HCT116 (cell line): ENCODE measurements at regions not wholly inside any gene's neighbourhood (a gene's known extent, or its start where the extent isn't known, plus 50 kb on each side); places are given as distances from the start of the nearest gene placed in this dataset.

ENCODE experiments used
- ATAC-seq: fragments of 200-7000 bp; cut with Tn5 transposase; 2 replicates; pipeline ENCODE4 v1.9.1; 2020; ENCODE audit warnings: mild to moderate bottlenecking, moderate library complexity
- BruUV-seq: library from RNA; stranded (reverse); fragments of 400-500 nt; replicated peaks from 2 replicates; lab custom pipeline; 2021; lab: Mats Ljungman, UMichigan
- CTCF ChIA-PET: fragments of 300-600 bp; sonication (Branson Sonifier 250); formaldehyde crosslinking; loops from one replicate; lab custom pipeline; 2021; ENCODE audit warnings: antibody characterized with exemption; lab: Charles Lee
- POLR2A ChIA-PET: fragments of 300-600, 350-600 bp; sonication (Branson Sonifier 250); formaldehyde crosslinking; loops from one replicate; lab custom pipeline; 2021; ENCODE audit warnings: antibody characterized with exemption; lab: Charles Lee
- RAD21 ChIA-PET, 2 experiments: fragments of 300-600 bp; sonication (Branson Sonifier 250); formaldehyde crosslinking; loops; one replicate each; lab custom pipeline; 2023; ENCODE audit warnings: low total read pairs in 2 of 2; ENCODE audit not compliant: uncharacterized antibody in 2 of 2, unreplicated experiment in 2 of 2, low non-redundant PET in 1 of 2; lab: Charles Lee
- DNase-seq: peaks from one replicate; pipeline ENCODE4 v3.0.0-alpha.2; 2010; ENCODE audit warnings: low read depth, low spot score
- H2AFZ ChIP-seq: fragments of 200-600 bp; shearing (Covaris generic), sonication (generic); 2 replicates; pipeline ENCODE4 v1.6.1; 2017; ENCODE audit warnings: low read depth, mixed run types, mixed read lengths, antibody characterized with exemption, low read length; ENCODE audit not compliant: poor library complexity, severe bottlenecking
- H3K27ac ChIP-seq: 2 replicates; pipeline ENCODE4 v1.5.1; 2012; ENCODE audit warnings: low read depth, low read length
- H3K27me3 ChIP-seq: fragments of 200-600 bp; sonication (generic); 2 replicates; pipeline ENCODE4 v1.6.1; 2016; ENCODE audit warnings: mixed run types, low read length, mixed read lengths; ENCODE audit not compliant: insufficient read depth
- H3K36me3 ChIP-seq, 2 experiments: fragments of 200-500 bp in 1 of 2; fragments of 200-600 bp in 1 of 2; sonication (Bioruptor generic) in 1 of 2; sonication (generic) in 1 of 2; 2 replicates each; pipeline versions ENCODE4 v1.5.1 to v1.6.1; 2014 to 2016; ENCODE audit warnings: low read length in 2 of 2, inconsistent platforms in 1 of 2, mixed read lengths in 1 of 2, mixed run types in 1 of 2; ENCODE audit not compliant: insufficient read depth in 2 of 2, control insufficient read depth in 1 of 2
- H3K4me1 ChIP-seq, 2 experiments: fragments of 200-600 bp in 1 of 2; sonication (generic) in 1 of 2; 2 replicates each; pipeline versions ENCODE4 v1.5.1 to v1.6.1; 2012 to 2017; ENCODE audit warnings: low read length in 2 of 2, inconsistent platforms in 1 of 2, mild to moderate bottlenecking in 1 of 2, mixed read lengths in 1 of 2, mixed run types in 1 of 2, moderate library complexity in 1 of 2; ENCODE audit not compliant: insufficient read depth in 2 of 2, control insufficient read depth in 1 of 2
- H3K4me2 ChIP-seq: fragments of 200-600 bp; sonication (generic); 2 replicates; pipeline ENCODE4 v1.6.1; 2017; ENCODE audit warnings: mixed run types, low read length, mixed read lengths
- H3K4me3 ChIP-seq, 2 experiments: fragments of 200-600 bp in 1 of 2; sonication (generic) in 1 of 2; replicated peaks in 1 of 2; 2 replicates each; pipeline ENCODE4 v1.5.1; 2011 to 2016; ENCODE audit warnings: low read length in 2 of 2, control low read depth in 1 of 2, low read depth in 1 of 2, mild to moderate bottlenecking in 1 of 2, mixed read lengths in 1 of 2, mixed run types in 1 of 2
- H3K79me2 ChIP-seq: fragments of 200-600 bp; sonication (generic); 2 replicates; pipeline ENCODE4 v1.6.1; 2017; ENCODE audit warnings: mild to moderate bottlenecking, mixed run types, low read length, moderate library complexity, mixed read lengths; ENCODE audit not compliant: insufficient read depth
- H3K9ac ChIP-seq: fragments of 200-600 bp; sonication (generic); 2 replicates; pipeline ENCODE4 v1.6.1; 2016; ENCODE audit warnings: low read length, mixed read lengths
- H3K9me2 ChIP-seq: fragments of 200-600 bp; sonication (generic), shearing (Covaris generic); 2 replicates; pipeline ENCODE4 v1.6.1; 2017; ENCODE audit warnings: mixed run types, mild to moderate bottlenecking, moderate library complexity; ENCODE audit not compliant: insufficient read depth
- H3K9me3 ChIP-seq, 2 experiments: fragments of 200-500 bp in 1 of 2; fragments of 200-600 bp in 1 of 2; sonication (Bioruptor generic) in 1 of 2; sonication (generic) in 1 of 2; 2 replicates each; pipeline ENCODE4 v1.6.1; 2014 to 2017; ENCODE audit warnings: low read length in 2 of 2, mixed read lengths in 2 of 2, inconsistent platforms in 1 of 2, low read depth in 1 of 2, mild to moderate bottlenecking in 1 of 2, mixed run types in 1 of 2, moderate library complexity in 1 of 2; ENCODE audit not compliant: control insufficient read depth in 1 of 2, insufficient read depth in 1 of 2
- H4K20me1 ChIP-seq: fragments of 200-600 bp; sonication (generic), shearing (Covaris generic); 2 replicates; pipeline ENCODE4 v1.6.1; 2017; ENCODE audit warnings: mixed run types, mild to moderate bottlenecking, moderate library complexity; ENCODE audit not compliant: insufficient read depth
- CBX3 ChIP-seq: IDR thresholded peaks from 2 replicates; pipeline ENCODE4 v1.6.1; 2012; ENCODE audit warnings: low read depth
- CEBPB ChIP-seq: IDR thresholded peaks from 2 replicates; pipeline ENCODE4 v1.6.1; 2012; ENCODE audit warnings: low read depth
- CTCF ChIP-seq, 3 experiments: fragments of 200-600 bp in 1 of 3; sonication (generic) in 1 of 3; IDR thresholded peaks in 2 of 3; conservative IDR thresholded peaks in 1 of 3; 2 replicates each; pipeline ENCODE4 v1.5.1; 2012 to 2017; ENCODE audit warnings: low read depth in 2 of 3, low read length in 2 of 3, antibody characterized with exemption in 1 of 3, borderline replicate concordance in 1 of 3, control low read depth in 1 of 3, mild to moderate bottlenecking in 1 of 3, mixed read lengths in 1 of 3, mixed run types in 1 of 3, moderate library complexity in 1 of 3; ENCODE audit not compliant: insufficient read depth in 1 of 3
- EGR1 ChIP-seq: IDR thresholded peaks from 2 replicates; pipeline ENCODE4 v1.6.1; 2012; ENCODE audit warnings: low read depth
- ELF1 ChIP-seq: IDR thresholded peaks from 2 replicates; pipeline ENCODE4 v1.6.1; 2012; ENCODE audit warnings: low read depth, borderline replicate concordance
- EZH2phosphoT487 ChIP-seq: fragments of 200-600 bp; IDR thresholded peaks from 2 replicates; pipeline ENCODE4 v1.6.1; 2018; ENCODE audit warnings: antibody characterized with exemption, borderline replicate concordance
- FOSL1 ChIP-seq: IDR thresholded peaks from 2 replicates; pipeline ENCODE4 v1.6.1; 2012; ENCODE audit warnings: low read depth
- JUND ChIP-seq: IDR thresholded peaks from 2 replicates; pipeline ENCODE4 v1.6.1; 2012
- MAX ChIP-seq: IDR thresholded peaks from 2 replicates; pipeline ENCODE4 v1.6.1; 2012
- POLR2A ChIP-seq: IDR thresholded peaks from 2 replicates; pipeline ENCODE4 v1.7.0; 2011; ENCODE audit warnings: borderline replicate concordance; ENCODE audit not compliant: insufficient read depth, insufficient read length; ENCODE audit errors: extremely low read depth
- POLR2AphosphoS5 ChIP-seq: IDR thresholded peaks from 2 replicates; pipeline ENCODE4 v1.6.1; 2011; ENCODE audit warnings: mild to moderate bottlenecking, low read depth, low read length, moderate library complexity
- REST ChIP-seq: IDR thresholded peaks from 2 replicates; pipeline ENCODE4 v1.6.1; 2012; ENCODE audit warnings: low read depth
- SIN3A ChIP-seq: IDR thresholded peaks from 2 replicates; pipeline ENCODE4 v1.6.1; 2012; ENCODE audit warnings: low read depth
- TCF7L2 ChIP-seq: IDR thresholded peaks from 2 replicates; pipeline ENCODE4 v1.7.0; 2011; ENCODE audit warnings: borderline replicate concordance, inconsistent platforms; ENCODE audit not compliant: insufficient read depth, insufficient read length; ENCODE audit errors: extremely low read depth
- ZFX ChIP-seq: fragments of 450-650 bp; IDR thresholded peaks from 2 replicates; pipeline ENCODE4 v1.6.1; 2017
- ZNF274 ChIP-seq: fragments of 200-500 bp; sonication (Bioruptor generic); IDR thresholded peaks from 2 replicates; pipeline ENCODE4 v1.6.1; 2014; ENCODE audit warnings: mild to moderate bottlenecking, low read depth, low read length, inconsistent platforms
- intact Hi-C: fragments of 100-400 bp; cut with micrococcal nuclease; formaldehyde crosslinking; loops from 2 replicates; pipeline ENCODE4 v1.10.0; 2022

GRCh38 chr7:50151001-50151400 is 58.0 kb upstream of the ZPBP start:
- no peak overlapping the region for H3K27ac ChIP-seq
- H3K4me2 ChIP-seq = no peak overlapping the region
- DNase-seq (no peak), ATAC-seq (no peak)
- no peaks in the 10 kb centered on the region for H4K20me1 ChIP-seq
- no peaks in the 10 kb centered on the region for H3K4me1 ChIP-seq
- no peaks in the 10 kb centered on the region for H3K79me2 ChIP-seq
- no peak for TF ChIP-seq EZH2phosphoT487
- TF ChIP-seq SIN3A = no peak
- no peak for TF ChIP-seq MAX
- TF ChIP-seq EGR1 = no peak
- no peak for TF ChIP-seq REST
- TF ChIP-seq TCF7L2 = no peak
- TF ChIP-seq ZFX = no peak
- no peak for TF ChIP-seq ZNF274
- TF ChIP-seq ELF1 = no peak
- TF ChIP-seq CBX3 = no peak
- no peak for TF ChIP-seq POLR2AphosphoS5
- no peak for TF ChIP-seq POLR2A
- TF ChIP-seq FOSL1 = no peak
- TF ChIP-seq CEBPB = no peak
- TF ChIP-seq JUND = no peak
- TF ChIP-seq CTCF (IDR thresholded peaks at IDR 0.05 in 2 of 3, conservative IDR thresholded peaks at IDR 0.05 in 1 of 3; ENCODE audit: borderline replicate concordance in 1 of 3, insufficient read depth in 1 of 3, low read depth in 2 of 3, low read length in 2 of 3) = no peak
- no peaks in the 10 kb centered on the region for H3K27me3 ChIP-seq
- H3K36me3 ChIP-seq = no peaks in the 10 kb centered on the region
- no peak overlapping the region for H2AFZ ChIP-seq
- no TSS peak for BruUV-seq
- H3K9ac ChIP-seq = no peak overlapping the region
- H3K4me3 ChIP-seq = no peak overlapping the region
- intact Hi-C loops = no loop called here
- POLR2A ChIA-PET = no interaction called here
- CTCF ChIA-PET = no interaction called here
- RAD21 ChIA-PET = no interaction called here
- H3K9me2 ChIP-seq = no peaks in the 10 kb centered on the region
- H3K9me3 ChIP-seq = no peaks in the 10 kb centered on the region
